Activated T-cell treated with anti-CD3 and anti-CD28 coated beads, Interleukin-2, amount 50 U/mL, for 4 hours (primary cell): ENCODE measurements at regions not wholly inside any gene's neighbourhood (a gene's known extent, or its start where the extent isn't known, plus 50 kb on each side); places are given as distances from the start of the nearest gene placed in this dataset.

ENCODE experiments used
- ATAC-seq, 2 donors: fragments of 200-7000 bp; cut with Tn5 transposase; one replicate each; pipeline ENCODE4 v1.10.0; 2021
- DNase-seq: peaks from one replicate; pipeline ENCODE4 v3.0.0-alpha.2; 2020
- H3K27me3 Mint-ChIP-seq: one replicate; pipeline ENCODE4 v1.8.0; 2021; ENCODE audit warnings: low read depth, mixed read lengths
- H3K36me3 Mint-ChIP-seq: one replicate; pipeline ENCODE4 v1.8.0; 2022; ENCODE audit warnings: mixed read lengths; ENCODE audit not compliant: insufficient read depth
- H3K4me1 Mint-ChIP-seq: one replicate; pipeline ENCODE4 v1.8.0; 2021; ENCODE audit warnings: low read depth, mixed read lengths
- H3K4me3 Mint-ChIP-seq: one replicate; pipeline ENCODE4 v1.8.0; 2021; ENCODE audit warnings: mild to moderate bottlenecking, moderate library complexity, mixed read lengths
- H3K9me3 Mint-ChIP-seq: one replicate; pipeline ENCODE4 v1.8.0; 2021; ENCODE audit warnings: mixed read lengths

GRCh38 chr11:115687934-115688333 lies 183.7 kb upstream of the CADM1 start:
- Mint-ChIP-seq H3K9me3 (peaks cover 22% of the 10 kb centered on the region), H3K4me1 (no peaks in the 10 kb centered on the region), H3K4me3 (no peak overlapping the region), H3K36me3 (no peaks in the 10 kb centered on the region), H3K27me3 (peaks cover 7% of the 10 kb centered on the region)
- ATAC-seq = no peak
- no peak for DNase-seq

- Mint-ChIP-seq H3K4me1 (no peaks in the 10 kb centered on the region), H3K36me3 (no peaks in the 10 kb centered on the region), H3K9me3 (peaks cover 22% of the 10 kb centered on the region), H3K4me3 (no peak overlapping the region), H3K27me3 (peaks cover 7% of the 10 kb centered on the region)
- no peak for DNase-seq
- ATAC-seq = no peak
Observed at GRCh38 chr11:115684699-115685098, 180.5 kb upstream of the CADM1 start.

GRCh38 chr11:115684135-115684534 lies 179.9 kb upstream of the CADM1 start:
- Mint-ChIP-seq H3K27me3 (peaks cover 7% of the 10 kb centered on the region), H3K4me1 (no peaks in the 10 kb centered on the region), H3K4me3 (no peak overlapping the region), H3K36me3 (no peaks in the 10 kb centered on the region), H3K9me3 (peaks cover 22% of the 10 kb centered on the region)
- no peak for DNase-seq
- ATAC-seq = no peak

GRCh38 chr11:115682888-115683287 lies 178.7 kb upstream of the CADM1 start:
- Mint-ChIP-seq H3K4me3 (no peak overlapping the region), H3K36me3 (no peaks in the 10 kb centered on the region), H3K9me3 (peaks cover 22% of the 10 kb centered on the region), H3K27me3 (peaks cover 7% of the 10 kb centered on the region), H3K4me1 (no peaks in the 10 kb centered on the region)
- no peak for DNase-seq
- ATAC-seq = no peak

GRCh38 chr11:115682101-115682500 lies 177.9 kb upstream of the CADM1 start:
- no peak for ATAC-seq
- H3K36me3 Mint-ChIP-seq = no peaks in the 10 kb centered on the region
- H3K4me1 Mint-ChIP-seq = no peaks in the 10 kb centered on the region
- H3K4me3 Mint-ChIP-seq = no peak overlapping the region
- peaks cover 5% of the 10 kb centered on the region for H3K27me3 Mint-ChIP-seq
- DNase-seq = no peak
- H3K9me3 Mint-ChIP-seq = peaks cover 22% of the 10 kb centered on the region

- no peaks in the 10 kb centered on the region for H3K36me3 Mint-ChIP-seq
- H3K4me1 Mint-ChIP-seq = no peaks in the 10 kb centered on the region
- H3K4me3 Mint-ChIP-seq = no peak overlapping the region
- ATAC-seq = no peak
- H3K9me3 Mint-ChIP-seq = peaks cover 11% of the 10 kb centered on the region
- no peak for DNase-seq
- peaks cover 5% of the 10 kb centered on the region for H3K27me3 Mint-ChIP-seq
Observed at GRCh38 chr11:115679945-115680344, 175.7 kb upstream of the CADM1 start.

- no peak for DNase-seq
- Mint-ChIP-seq H3K4me1 (no peaks in the 10 kb centered on the region), H3K9me3 (peaks cover 1% of the 10 kb centered on the region), H3K4me3 (no peak overlapping the region), H3K27me3 (peaks cover 2% of the 10 kb centered on the region), H3K36me3 (no peaks in the 10 kb centered on the region)
- ATAC-seq = no peak
Observed at GRCh38 chr11:115678942-115679341, 174.7 kb upstream of the CADM1 start.

GRCh38 chr11:115677190-115677589 lies 173.0 kb upstream of the CADM1 start:
- H3K36me3 Mint-ChIP-seq = no peaks in the 10 kb centered on the region
- no peaks in the 10 kb centered on the region for H3K9me3 Mint-ChIP-seq
- no peaks in the 10 kb centered on the region for H3K4me1 Mint-ChIP-seq
- H3K4me3 Mint-ChIP-seq = no peak overlapping the region
- H3K27me3 Mint-ChIP-seq = no peaks in the 10 kb centered on the region
- DNase-seq (no peak), ATAC-seq (no peak)

GRCh38 chr11:115676768-115677167 lies 172.6 kb upstream of the CADM1 start:
- H3K4me1 Mint-ChIP-seq = no peaks in the 10 kb centered on the region
- no peaks in the 10 kb centered on the region for H3K9me3 Mint-ChIP-seq
- no peaks in the 10 kb centered on the region for H3K36me3 Mint-ChIP-seq
- ATAC-seq (no peak), DNase-seq (no peak)
- H3K27me3 Mint-ChIP-seq = no peaks in the 10 kb centered on the region
- H3K4me3 Mint-ChIP-seq = no peak overlapping the region

- ATAC-seq (no peak), DNase-seq (no peak)
- no peaks in the 10 kb centered on the region for H3K4me1 Mint-ChIP-seq
- no peak overlapping the region for H3K4me3 Mint-ChIP-seq
- no peaks in the 10 kb centered on the region for H3K27me3 Mint-ChIP-seq
- H3K36me3 Mint-ChIP-seq = no peaks in the 10 kb centered on the region
- no peaks in the 10 kb centered on the region for H3K9me3 Mint-ChIP-seq
Observed at GRCh38 chr11:115676206-115676605, 172.0 kb upstream of the CADM1 start.

- no peaks in the 10 kb centered on the region for H3K9me3 Mint-ChIP-seq
- H3K36me3 Mint-ChIP-seq = no peaks in the 10 kb centered on the region
- ATAC-seq = no peak
- DNase-seq = no peak
- no peaks in the 10 kb centered on the region for H3K27me3 Mint-ChIP-seq
- no peaks in the 10 kb centered on the region for H3K4me1 Mint-ChIP-seq
- no peak overlapping the region for H3K4me3 Mint-ChIP-seq
Observed at GRCh38 chr11:115674937-115675544, 170.8 kb upstream of the CADM1 start.

GRCh38 chr11:115674176-115674936 lies 170.1 kb upstream of the CADM1 start:
- Mint-ChIP-seq H3K36me3 (no peaks in the 10 kb centered on the region), H3K27me3 (peaks cover under 1% of the 10 kb centered on the region), H3K4me3 (no peak overlapping the region), H3K9me3 (no peaks in the 10 kb centered on the region), H3K4me1 (no peaks in the 10 kb centered on the region)
- DNase-seq (no peak), ATAC-seq (no peak)

GRCh38 chr11:115673720-115674119 lies 169.5 kb upstream of the CADM1 start:
- DNase-seq (no peak), ATAC-seq (no peak)
- Mint-ChIP-seq H3K27me3 (peaks cover 2% of the 10 kb centered on the region), H3K4me1 (no peaks in the 10 kb centered on the region), H3K36me3 (no peaks in the 10 kb centered on the region), H3K4me3 (no peak overlapping the region), H3K9me3 (no peaks in the 10 kb centered on the region)

- H3K4me3 Mint-ChIP-seq = no peak overlapping the region
- H3K27me3 Mint-ChIP-seq = peaks cover 2% of the 10 kb centered on the region
- H3K4me1 Mint-ChIP-seq = no peaks in the 10 kb centered on the region
- H3K36me3 Mint-ChIP-seq = no peaks in the 10 kb centered on the region
- no peak for ATAC-seq
- no peak for DNase-seq
- no peaks in the 10 kb centered on the region for H3K9me3 Mint-ChIP-seq
Observed at GRCh38 chr11:115672999-115673411, 168.8 kb upstream of the CADM1 start.

- peaks cover 2% of the 10 kb centered on the region for H3K27me3 Mint-ChIP-seq
- H3K4me1 Mint-ChIP-seq = no peaks in the 10 kb centered on the region
- DNase-seq (no peak), ATAC-seq (no peak)
- H3K4me3 Mint-ChIP-seq = no peak overlapping the region
- no peaks in the 10 kb centered on the region for H3K36me3 Mint-ChIP-seq
- no peaks in the 10 kb centered on the region for H3K9me3 Mint-ChIP-seq
Observed at GRCh38 chr11:115672412-115672811, 168.2 kb upstream of the CADM1 start.
